GM19397 (cell line): ENCODE measurements at regions not wholly inside any gene's neighbourhood (a gene's known extent, or its start where the extent isn't known, plus 50 kb on each side); places are given as distances from the start of the nearest gene placed in this dataset.
A peak's percentile ranks its signal among the peaks of the same experiment; 100 is the strongest.

Source experiments
- ATAC-seq: cut with Tn5 transposase; IDR thresholded peaks from one replicate; pipeline ENCODE4 v1.9.1; 2021; ENCODE audit warnings: mild to moderate bottlenecking, moderate library complexity; ENCODE audit not compliant: unreplicated experiment

GRCh38 chr2:102078773-102079172 lies 63.8 kb upstream of the IL1R1 start:
- ATAC-seq, result no peak

DNA sequence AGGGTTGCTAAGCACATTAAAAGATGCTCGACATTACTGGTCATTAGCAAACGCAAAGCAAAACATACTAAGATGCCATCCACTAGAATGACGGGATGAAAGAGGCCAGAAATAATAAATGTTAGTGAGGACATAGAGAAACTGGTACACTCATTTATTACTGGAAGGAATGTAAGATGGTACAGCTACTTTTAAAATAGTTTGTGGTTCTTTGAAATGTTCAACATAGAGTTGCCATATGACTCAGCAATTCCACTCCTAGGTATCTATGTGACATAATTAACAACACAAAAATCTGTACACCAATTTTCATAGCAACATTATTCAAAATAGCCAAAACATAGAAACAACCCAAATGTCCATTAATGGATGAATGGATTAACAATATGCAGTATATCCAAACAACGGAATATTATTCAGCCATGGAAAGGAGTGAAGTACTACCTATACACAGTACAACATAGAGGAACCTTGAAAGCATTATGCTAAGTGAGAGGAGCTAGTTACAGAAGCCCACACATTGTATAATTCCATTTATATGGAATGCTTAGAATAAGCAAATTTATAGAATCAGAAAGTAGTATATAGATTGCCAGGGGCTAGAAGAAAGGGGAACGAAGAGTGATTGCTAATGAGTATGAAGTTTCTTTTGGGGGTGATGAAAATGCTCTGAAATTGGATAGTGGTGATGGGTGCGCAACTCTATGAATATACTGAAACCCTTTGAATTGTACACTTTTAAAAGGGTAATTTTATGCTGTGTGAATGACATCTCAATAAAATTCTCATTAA lies 61.9 kb upstream of the IL1R1 start:
- no peak for ATAC-seq

- no peak for ATAC-seq
Measured at GRCh38 chr2:102081243-102081522, 61.4 kb upstream of the IL1R1 start.

DNA sequence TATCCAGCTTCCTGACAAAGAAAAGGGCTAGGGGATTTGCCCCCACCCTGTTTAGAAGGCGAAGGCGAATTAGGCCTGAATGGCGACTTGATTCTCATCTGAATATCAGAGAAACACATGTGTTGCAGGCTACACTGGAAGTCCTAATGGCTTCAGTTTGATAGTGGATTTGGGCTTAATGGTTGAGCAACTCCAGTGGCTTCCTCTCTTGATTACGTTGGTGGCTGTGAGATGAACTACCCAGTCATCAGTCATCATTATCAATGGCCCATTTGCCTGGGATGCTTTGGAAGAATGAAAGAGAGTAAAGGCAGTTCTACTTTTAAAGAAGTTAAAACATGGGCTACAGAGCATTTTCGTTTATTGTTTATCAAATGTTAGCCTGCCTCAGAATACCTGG lies 60.9 kb upstream of the IL1R1 start:
- no peak for ATAC-seq

- ATAC-seq, result peak; percentile 79
Measured at GRCh38 chr2:102082571-102083392, 59.8 kb upstream of the IL1R1 start.

DNA sequence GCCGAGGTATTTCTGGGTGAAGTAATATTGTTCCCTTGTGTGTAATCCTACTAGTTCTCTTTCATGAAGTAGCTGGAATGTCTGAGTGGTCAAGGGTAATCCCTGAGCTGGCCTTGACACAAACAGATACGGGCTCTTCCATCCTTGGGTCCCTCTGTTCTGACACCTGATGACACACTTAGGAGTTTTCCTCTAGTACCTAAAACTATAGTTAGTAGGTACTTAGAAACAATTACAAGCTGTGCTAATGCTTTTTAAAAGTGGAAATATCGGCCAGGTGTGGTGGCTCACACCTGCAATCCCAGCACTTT lies 59.2 kb upstream of the IL1R1 start:
- ATAC-seq, result no peak

DNA sequence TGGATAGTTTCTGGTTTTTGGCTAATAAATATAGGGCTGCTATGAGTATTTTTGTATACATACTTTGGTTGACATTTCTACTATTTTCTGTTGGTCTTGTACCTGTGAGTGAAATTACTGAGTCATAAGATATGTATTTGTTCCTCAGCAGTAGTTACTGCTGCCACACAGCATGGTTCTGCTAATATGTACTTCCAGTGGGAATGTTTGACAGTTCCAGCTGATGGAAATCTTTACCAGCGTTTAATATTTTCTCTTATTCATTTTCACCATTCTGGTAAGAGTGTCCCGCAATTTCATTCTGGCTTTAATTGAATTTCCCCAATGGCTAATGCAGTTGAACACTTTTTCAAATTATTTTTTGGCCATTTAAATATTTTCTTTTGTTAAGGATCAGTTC lies 57.9 kb upstream of the IL1R1 start:
- no peak for ATAC-seq

- no peak for ATAC-seq
Measured at GRCh38 chr2:102085238-102085637, 57.3 kb upstream of the IL1R1 start.

- ATAC-seq, result no peak
Measured at GRCh38 chr2:102086150-102086872, 56.2 kb upstream of the IL1R1 start.

DNA sequence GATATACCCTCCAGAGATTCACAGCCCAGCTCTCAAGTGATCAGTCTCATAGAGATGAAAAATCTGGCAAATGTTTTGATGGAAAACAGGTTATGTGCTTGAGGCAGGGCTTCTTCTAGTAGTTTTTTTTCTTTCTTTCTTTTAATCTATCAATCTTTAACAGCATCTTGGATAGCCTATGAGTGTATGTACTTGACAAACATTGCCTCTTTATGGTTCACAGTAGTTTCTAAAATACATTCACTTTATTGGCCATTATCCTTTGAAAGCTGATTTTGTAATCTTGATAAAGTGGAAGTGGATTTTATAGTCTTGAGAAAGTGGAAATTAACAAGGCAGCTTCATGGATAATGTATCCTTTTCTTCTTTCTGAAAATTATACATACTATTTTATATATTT lies 51.4 kb upstream of the IL1R1 start:
- ATAC-seq, result no peak

- no peak for ATAC-seq
Measured at GRCh38 chr2:102091908-102092307, 50.6 kb upstream of the IL1R1 start.

GRCh38 chr2:102092535-102092934 lies 50.0 kb upstream of the IL1R1 start:
- no peak for ATAC-seq
